ENCODE measurements at regions not wholly inside any gene's neighbourhood (a gene's known extent, or its start where the extent isn't known, plus 50 kb on each side); places are given as distances from the start of the nearest gene placed in this dataset.

GRCh38 chr2:167900435-167901114 lies 346.8 kb downstream of the STK39 start:
- TF ChIP-seq, protein P1, sequence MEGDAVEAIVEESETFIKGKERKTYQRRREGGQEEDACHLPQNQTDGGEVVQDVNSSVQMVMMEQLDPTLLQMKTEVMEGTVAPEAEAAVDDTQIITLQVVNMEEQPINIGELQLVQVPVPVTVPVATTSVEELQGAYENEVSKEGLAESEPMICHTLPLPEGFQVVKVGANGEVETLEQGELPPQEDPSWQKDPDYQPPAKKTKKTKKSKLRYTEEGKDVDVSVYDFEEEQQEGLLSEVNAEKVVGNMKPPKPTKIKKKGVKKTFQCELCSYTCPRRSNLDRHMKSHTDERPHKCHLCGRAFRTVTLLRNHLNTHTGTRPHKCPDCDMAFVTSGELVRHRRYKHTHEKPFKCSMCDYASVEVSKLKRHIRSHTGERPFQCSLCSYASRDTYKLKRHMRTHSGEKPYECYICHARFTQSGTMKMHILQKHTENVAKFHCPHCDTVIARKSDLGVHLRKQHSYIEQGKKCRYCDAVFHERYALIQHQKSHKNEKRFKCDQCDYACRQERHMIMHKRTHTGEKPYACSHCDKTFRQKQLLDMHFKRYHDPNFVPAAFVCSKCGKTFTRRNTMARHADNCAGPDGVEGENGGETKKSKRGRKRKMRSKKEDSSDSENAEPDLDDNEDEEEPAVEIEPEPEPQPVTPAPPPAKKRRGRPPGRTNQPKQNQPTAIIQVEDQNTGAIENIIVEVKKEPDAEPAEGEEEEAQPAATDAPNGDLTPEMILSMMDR (IDR thresholded peaks at IDR 0.05; ENCODE audit: low read length, missing control alignments), result no peak
- DNase-seq (ENCODE audit: low read depth), result no peak

GRCh38 chr2:167898340-167898739 lies 349.1 kb downstream of the STK39 start:
- TF ChIP-seq, protein P1 (IDR thresholded peaks at IDR 0.05; ENCODE audit: low read length, missing control alignments), result no peak
- DNase-seq (ENCODE audit: low read depth), result no peak
- no peak overlapping the region for H3K4me3 ChIP-seq (replicated peaks; ENCODE audit: low read depth, low read length)

More at GRCh38 chr2:167900435-167901114, 346.8 kb downstream of the STK39 start:
- H3K4me3 ChIP-seq (replicated peaks; ENCODE audit: low read depth, low read length), result no peak overlapping the region

DNA sequence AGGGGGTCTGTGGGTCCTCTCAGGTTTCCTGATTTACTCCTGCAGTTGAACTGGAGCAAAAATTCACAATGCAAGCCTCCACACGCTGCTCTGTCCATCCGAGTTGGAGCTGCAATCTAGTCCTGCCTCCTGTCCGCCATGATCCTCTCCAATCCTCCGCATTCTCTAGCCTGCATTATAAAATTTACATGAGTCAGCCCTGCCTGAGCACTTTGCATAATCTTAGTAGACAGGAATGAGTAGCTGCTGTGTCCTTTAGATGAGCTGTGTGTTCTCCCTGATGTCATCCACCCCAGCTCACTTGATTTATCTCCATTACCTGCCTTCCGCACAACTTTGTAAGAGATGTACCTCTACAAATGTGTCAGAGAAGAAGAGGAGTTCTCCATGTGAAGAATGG lies 355.6 kb downstream of the STK39 start:
- TF ChIP-seq, protein P1 (IDR thresholded peaks at IDR 0.05; ENCODE audit: low read length, missing control alignments), result no peak
- no peak for DNase-seq (ENCODE audit: low read depth)
- no peak overlapping the region for H3K4me3 ChIP-seq (replicated peaks; ENCODE audit: low read depth, low read length)

GRCh38 chr2:167890739-167891138 lies 356.7 kb downstream of the STK39 start:
- TF ChIP-seq, protein P1 (IDR thresholded peaks at IDR 0.05; ENCODE audit: low read length, missing control alignments), result no peak
- H3K4me3 ChIP-seq (replicated peaks; ENCODE audit: low read depth, low read length), result no peak overlapping the region
- no peak for DNase-seq (ENCODE audit: low read depth)

DNA sequence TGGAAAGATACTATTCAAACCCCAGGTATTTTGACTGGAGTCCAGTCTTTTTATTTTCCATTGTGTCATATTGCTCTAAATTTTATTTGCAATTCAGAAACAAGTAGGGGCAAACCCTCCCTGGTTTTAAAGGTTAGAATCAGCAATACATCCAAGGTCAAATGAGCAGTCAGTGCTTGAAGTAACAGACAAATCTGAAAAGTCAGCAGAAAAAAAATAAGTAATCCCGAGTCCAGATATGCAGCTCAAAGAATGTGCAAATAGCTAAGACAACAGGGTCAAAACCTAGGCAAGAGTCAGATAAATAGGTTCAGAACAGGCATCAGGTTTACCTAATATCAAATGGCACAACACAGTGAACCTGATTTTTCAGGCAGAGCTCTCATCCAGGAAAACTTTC lies 367.0 kb downstream of the STK39 start:
- DNase-seq (ENCODE audit: low read depth), result no peak
- TF ChIP-seq, protein P1 (IDR thresholded peaks at IDR 0.05; ENCODE audit: low read length, missing control alignments), result no peak
- no peak overlapping the region for H3K4me3 ChIP-seq (replicated peaks; ENCODE audit: low read depth, low read length)

GRCh38 chr2:167875529-167875928 lies 371.9 kb downstream of the STK39 start:
- no peak for DNase-seq (ENCODE audit: low read depth)

More at GRCh38 chr2:167875529-167875928, 371.9 kb downstream of the STK39 start:
- TF ChIP-seq, protein P1 (IDR thresholded peaks at IDR 0.05; ENCODE audit: low read length, missing control alignments), result no peak
- no peak overlapping the region for H3K4me3 ChIP-seq (replicated peaks; ENCODE audit: low read depth, low read length)
